K562 (cell line): ENCODE measurements at regions not wholly inside any gene's neighbourhood (a gene's known extent, or its start where the extent isn't known, plus 50 kb on each side); places are given as distances from the start of the nearest gene placed in this dataset.

Experiments used
- ARID1B ChIP-seq: fragments of 450-650 bp; IDR thresholded peaks from 2 replicates; pipeline ENCODE4 v1.6.1; 2016; ENCODE audit warnings: antibody characterized with exemption, mild to moderate bottlenecking, inconsistent platforms
- ATF3 ChIP-seq, 2 experiments: fragments of 450-650 bp in 1 of 2; sonication (generic) in 1 of 2; formaldehyde crosslinking in 1 of 2; IDR thresholded peaks in 1 of 2; conservative IDR thresholded peaks in 1 of 2; 2 replicates each; pipeline versions ENCODE4 v1.6.1 to v1.8.1; 2016 to 2023; ENCODE audit warnings: mild to moderate bottlenecking in 2 of 2, moderate library complexity in 2 of 2, inconsistent platforms in 1 of 2, missing genetic modification reagents in 1 of 2
- CBFA2T3 ChIP-seq: fragments of 450-650 bp; IDR thresholded peaks from 2 replicates; pipeline ENCODE4 v1.6.1; 2017
- CCNT2 ChIP-seq: IDR thresholded peaks from 2 replicates; pipeline ENCODE4 v1.6.1; 2011; ENCODE audit warnings: borderline replicate concordance, low read depth, mild to moderate bottlenecking, moderate library complexity, mixed read lengths, low read length; ENCODE audit not compliant: insufficient read length; ENCODE audit errors: extremely low read depth
- ESRRA ChIP-seq: fragments of 450-650 bp; IDR thresholded peaks from 2 replicates; pipeline ENCODE4 v1.6.1; 2014; ENCODE audit warnings: low read depth, mild to moderate bottlenecking, moderate library complexity, borderline replicate concordance
- GABPA ChIP-seq: fragments of 200-800 bp; sonication (Bioruptor generic); conservative IDR thresholded peaks from 2 replicates; pipeline ENCODE4 v1.6.1; 2016; ENCODE audit warnings: low read depth, missing genetic modification characterization, missing compliant biosample characterization
- HNRNPLL ChIP-seq: fragments of 200-400 bp; formaldehyde crosslinking; IDR thresholded peaks from 2 replicates; pipeline ENCODE4 v1.6.1; 2017; ENCODE audit warnings: low read length, low read depth, mild to moderate bottlenecking; ENCODE audit not compliant: poor library complexity, severe bottlenecking
- HOXB6 ChIP-seq: fragments of 250-450 bp; sonication (Bioruptor Pico); IDR thresholded peaks from 2 replicates; pipeline ENCODE4 v1.5.1; 2022; ENCODE audit warnings: mild to moderate bottlenecking, borderline replicate concordance
- KHSRP ChIP-seq: fragments of 450-650 bp; IDR thresholded peaks from 2 replicates; pipeline ENCODE4 v1.6.1; 2017
- MXI1 ChIP-seq: IDR thresholded peaks from 2 replicates; pipeline ENCODE4 v1.6.1; 2011; ENCODE audit warnings: low read depth, mild to moderate bottlenecking, improper control_type of control experiment, low read length
- NBN ChIP-seq: fragments of 450-650 bp; IDR thresholded peaks from 2 replicates; pipeline ENCODE4 v1.6.1; 2016; ENCODE audit warnings: low read depth, mild to moderate bottlenecking
- NCOA2 ChIP-seq, 2 experiments: fragments of 450-650 bp; IDR thresholded peaks; 2 replicates each; pipeline ENCODE4 v1.6.1; 2018; ENCODE audit warnings: mild to moderate bottlenecking in 2 of 2, moderate library complexity in 1 of 2; ENCODE audit not compliant: partially characterized antibody in 2 of 2
- PHF20 ChIP-seq: fragments of 450-650 bp; IDR thresholded peaks from 2 replicates; pipeline ENCODE4 v1.6.1; 2018; ENCODE audit not compliant: partially characterized antibody
- PHF21A ChIP-seq: fragments of 450-650 bp; IDR thresholded peaks from 2 replicates; pipeline ENCODE4 v1.6.1; 2017; ENCODE audit warnings: low read depth, borderline replicate concordance
- PKNOX1 ChIP-seq: fragments of 450-650 bp; IDR thresholded peaks from 2 replicates; pipeline ENCODE4 v1.6.1; 2016
- SIN3A ChIP-seq, 2 experiments: fragments of 150-350 bp in 1 of 2; IDR thresholded peaks; 2 replicates each; pipeline ENCODE4 v1.6.1; 2011 to 2016; ENCODE audit warnings: borderline replicate concordance in 2 of 2, low read depth in 2 of 2, low read length in 2 of 2, mild to moderate bottlenecking in 2 of 2, moderate library complexity in 2 of 2; ENCODE audit not compliant: control insufficient read depth in 1 of 2
- SPI1 ChIP-seq: IDR thresholded peaks from 2 replicates; pipeline ENCODE4 v1.6.1; 2011; ENCODE audit warnings: low read depth, low read length, control low read depth, borderline replicate concordance
- TCF3 ChIP-seq: sonication (generic); formaldehyde crosslinking; IDR thresholded peaks from 2 replicates; pipeline ENCODE4 v1.4.0; 2020; ENCODE audit warnings: mild to moderate bottlenecking, missing genetic modification reagents
- TFAM ChIP-seq: fragments of 250-450 bp; sonication (Bioruptor Pico); conservative IDR thresholded peaks from 2 replicates; pipeline ENCODE4 v1.5.0; 2021; ENCODE audit warnings: mild to moderate bottlenecking, moderate library complexity
- ZNF124 ChIP-seq: sonication (generic); formaldehyde crosslinking; IDR thresholded peaks from 2 replicates; pipeline ENCODE4 v1.8.1; 2022; ENCODE audit warnings: missing genetic modification reagents
- ZNF143 ChIP-seq: sonication (generic); formaldehyde crosslinking; IDR thresholded peaks from 2 replicates; pipeline ENCODE4 v1.9.0; 2022; ENCODE audit warnings: mild to moderate bottlenecking, missing genetic modification reagents
- ZNF23 ChIP-seq: fragments of 250-450 bp; sonication (Bioruptor Pico); IDR thresholded peaks from 2 replicates; pipeline ENCODE4 v1.4.0; 2020; ENCODE audit warnings: mild to moderate bottlenecking
- ZNF24 ChIP-seq: fragments of 450-650 bp; IDR thresholded peaks from 2 replicates; pipeline ENCODE4 v1.6.1; 2016
- ZNF316 ChIP-seq: fragments of 450-650 bp; IDR thresholded peaks from 2 replicates; pipeline ENCODE4 v1.6.1; 2016
- TF ChIP-seq, protein P1 (sequence below): fragments of 200-400 bp; formaldehyde crosslinking; IDR thresholded peaks from 2 replicates; pipeline ENCODE4 v1.6.1; 2017; ENCODE audit warnings: mild to moderate bottlenecking, low read depth, low read length, moderate library complexity
- TF ChIP-seq, protein P2 (sequence below): fragments of 450-650 bp; conservative IDR thresholded peaks from 2 replicates; pipeline ENCODE4 v1.6.1; 2016; ENCODE audit warnings: missing genetic modification characterization, low read depth, mild to moderate bottlenecking, control low read depth, missing compliant biosample characterization

- TF ChIP-seq NCOA2 (IDR thresholded peaks at IDR 0.05; ENCODE audit: partially characterized antibody in 2 of 2) (no peak), KHSRP (no peak), CBFA2T3 (peak; percentile 59), ZNF316 (no peak), SIN3A (IDR thresholded peaks at IDR 0.05; ENCODE audit: borderline replicate concordance in 2 of 2, control insufficient read depth in 1 of 2, low read depth in 2 of 2, low read length in 2 of 2) (no peak), SPI1 (no peak), ESRRA (no peak), ZNF143 (CRISPR knock-in tag) (no peak), PHF21A (no peak), ARID1B (peak; percentile 45), PKNOX1 (peak; percentile 13; the same call in 1 of the 2 replicates), ATF3 (IDR thresholded peaks at IDR 0.05) (no peak), ATF3 (CRISPR knock-in tag; conservative IDR thresholded peaks at IDR 0.05) (no peak), CCNT2 (no peak), ZNF23 (CRISPR knock-in tag) (no peak), HOXB6 (CRISPR knock-in tag) (no peak), ZNF24 (no peak), ZNF124 (CRISPR knock-in tag) (no peak), MXI1 (no peak), NBN (no peak), TFAM (no peak), GABPA (tag) (no peak), PHF20 (no peak), HNRNPLL (no peak), TCF3 (CRISPR knock-in tag) (peak; percentile 41; the same call in 1 of the 2 replicates)
- TF ChIP-seq, protein P1, sequence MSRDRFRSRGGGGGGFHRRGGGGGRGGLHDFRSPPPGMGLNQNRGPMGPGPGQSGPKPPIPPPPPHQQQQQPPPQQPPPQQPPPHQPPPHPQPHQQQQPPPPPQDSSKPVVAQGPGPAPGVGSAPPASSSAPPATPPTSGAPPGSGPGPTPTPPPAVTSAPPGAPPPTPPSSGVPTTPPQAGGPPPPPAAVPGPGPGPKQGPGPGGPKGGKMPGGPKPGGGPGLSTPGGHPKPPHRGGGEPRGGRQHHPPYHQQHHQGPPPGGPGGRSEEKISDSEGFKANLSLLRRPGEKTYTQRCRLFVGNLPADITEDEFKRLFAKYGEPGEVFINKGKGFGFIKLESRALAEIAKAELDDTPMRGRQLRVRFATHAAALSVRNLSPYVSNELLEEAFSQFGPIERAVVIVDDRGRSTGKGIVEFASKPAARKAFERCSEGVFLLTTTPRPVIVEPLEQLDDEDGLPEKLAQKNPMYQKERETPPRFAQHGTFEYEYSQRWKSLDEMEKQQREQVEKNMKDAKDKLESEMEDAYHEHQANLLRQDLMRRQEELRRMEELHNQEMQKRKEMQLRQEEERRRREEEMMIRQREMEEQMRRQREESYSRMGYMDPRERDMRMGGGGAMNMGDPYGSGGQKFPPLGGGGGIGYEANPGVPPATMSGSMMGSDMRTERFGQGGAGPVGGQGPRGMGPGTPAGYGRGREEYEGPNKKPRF, result no peak
- TF ChIP-seq, protein P2, sequence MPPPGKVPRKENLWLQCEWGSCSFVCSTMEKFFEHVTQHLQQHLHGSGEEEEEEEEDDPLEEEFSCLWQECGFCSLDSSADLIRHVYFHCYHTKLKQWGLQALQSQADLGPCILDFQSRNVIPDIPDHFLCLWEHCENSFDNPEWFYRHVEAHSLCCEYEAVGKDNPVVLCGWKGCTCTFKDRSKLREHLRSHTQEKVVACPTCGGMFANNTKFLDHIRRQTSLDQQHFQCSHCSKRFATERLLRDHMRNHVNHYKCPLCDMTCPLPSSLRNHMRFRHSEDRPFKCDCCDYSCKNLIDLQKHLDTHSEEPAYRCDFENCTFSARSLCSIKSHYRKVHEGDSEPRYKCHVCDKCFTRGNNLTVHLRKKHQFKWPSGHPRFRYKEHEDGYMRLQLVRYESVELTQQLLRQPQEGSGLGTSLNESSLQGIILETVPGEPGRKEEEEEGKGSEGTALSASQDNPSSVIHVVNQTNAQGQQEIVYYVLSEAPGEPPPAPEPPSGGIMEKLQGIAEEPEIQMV (tag), result no peak
Measured at GRCh38 chr2:76170856-76171255, 460.1 kb upstream of the GCFC2 start (continued).
